HG03039 (cell line): ENCODE measurements at regions not wholly inside any gene's neighbourhood (a gene's known extent, or its start where the extent isn't known, plus 50 kb on each side); places are given as distances from the start of the nearest gene placed in this dataset.

Experiments used
- ATAC-seq: cut with Tn5 transposase; IDR thresholded peaks from one replicate; pipeline ENCODE4 v1.9.1; 2021; ENCODE audit warnings: mild to moderate bottlenecking, moderate library complexity; ENCODE audit not compliant: unreplicated experiment

- no peak for ATAC-seq
Observed at GRCh38 chr2:125041846-125042245, 1016.8 kb downstream of the CNTNAP5 start.

GRCh38 chr2:125042727-125043126 lies 1017.6 kb downstream of the CNTNAP5 start:
- no peak for ATAC-seq

- no peak for ATAC-seq
Observed at GRCh38 chr2:125070726-125071505, 1045.8 kb downstream of the CNTNAP5 start.

GRCh38 chr2:125073440-125073839 lies 1048.4 kb downstream of the CNTNAP5 start:
- ATAC-seq: no peak

GRCh38 chr2:125085904-125086303 lies 1060.8 kb downstream of the CNTNAP5 start:
- no peak for ATAC-seq

- no peak for ATAC-seq
Observed at GRCh38 chr2:125086313-125087184, 1061.5 kb downstream of the CNTNAP5 start.

- ATAC-seq: no peak
Observed at GRCh38 chr2:125092276-125093009, 1067.4 kb downstream of the CNTNAP5 start.

- no peak for ATAC-seq
Observed at GRCh38 chr2:125095826-125096225, 1070.7 kb downstream of the CNTNAP5 start.

GRCh38 chr2:125106710-125107109 lies 1081.6 kb downstream of the CNTNAP5 start:
- no peak for ATAC-seq

GRCh38 chr2:125107446-125107845 lies 1082.4 kb downstream of the CNTNAP5 start:
- no peak for ATAC-seq

GRCh38 chr2:125108251-125108650 lies 1083.2 kb downstream of the CNTNAP5 start:
- no peak for ATAC-seq

GRCh38 chr2:125125902-125126301 lies 1100.8 kb downstream of the CNTNAP5 start:
- ATAC-seq: no peak

- no peak for ATAC-seq
Observed at GRCh38 chr2:125160947-125161346, 1135.9 kb downstream of the CNTNAP5 start.

- no peak for ATAC-seq
Observed at GRCh38 chr2:125167152-125167551, 1142.1 kb downstream of the CNTNAP5 start.

GRCh38 chr2:125167820-125168219 lies 1142.7 kb downstream of the CNTNAP5 start:
- ATAC-seq: no peak

GRCh38 chr2:125168442-125168841 lies 1143.4 kb downstream of the CNTNAP5 start:
- no peak for ATAC-seq

GRCh38 chr2:125169022-125169763 lies 1144.1 kb downstream of the CNTNAP5 start:
- ATAC-seq: no peak

GRCh38 chr2:125169764-125170146 lies 1144.7 kb downstream of the CNTNAP5 start:
- ATAC-seq: no peak

GRCh38 chr2:125172181-125172580 lies 1147.1 kb downstream of the CNTNAP5 start:
- ATAC-seq: no peak

- no peak for ATAC-seq
Observed at GRCh38 chr2:125175415-125175814, 1150.3 kb downstream of the CNTNAP5 start.
